NCI-H1417 treated with DMSO at 0.1 percent for 48 hours (cell line): ENCODE measurements at regions not wholly inside any gene's neighbourhood (a gene's known extent, or its start where the extent isn't known, plus 50 kb on each side); places are given as distances from the start of the nearest gene placed in this dataset.
"Not testable (repeated sequence)": the region's sequence is repeated elsewhere in the genome, so short reads cannot be mapped to it uniquely, and the experiment has no call there.

Experiments
- DNase-seq: peaks from one replicate; lab custom pipeline; 2025; lab: John Stamatoyannopoulos, UW

- no peak for DNase-seq
Observed at GRCh38 chr17:13442361-13442760, 159.4 kb downstream of the HS3ST3A1 start.

- no peak for DNase-seq
Observed at GRCh38 chr17:13441873-13442272, 159.9 kb downstream of the HS3ST3A1 start.

DNA sequence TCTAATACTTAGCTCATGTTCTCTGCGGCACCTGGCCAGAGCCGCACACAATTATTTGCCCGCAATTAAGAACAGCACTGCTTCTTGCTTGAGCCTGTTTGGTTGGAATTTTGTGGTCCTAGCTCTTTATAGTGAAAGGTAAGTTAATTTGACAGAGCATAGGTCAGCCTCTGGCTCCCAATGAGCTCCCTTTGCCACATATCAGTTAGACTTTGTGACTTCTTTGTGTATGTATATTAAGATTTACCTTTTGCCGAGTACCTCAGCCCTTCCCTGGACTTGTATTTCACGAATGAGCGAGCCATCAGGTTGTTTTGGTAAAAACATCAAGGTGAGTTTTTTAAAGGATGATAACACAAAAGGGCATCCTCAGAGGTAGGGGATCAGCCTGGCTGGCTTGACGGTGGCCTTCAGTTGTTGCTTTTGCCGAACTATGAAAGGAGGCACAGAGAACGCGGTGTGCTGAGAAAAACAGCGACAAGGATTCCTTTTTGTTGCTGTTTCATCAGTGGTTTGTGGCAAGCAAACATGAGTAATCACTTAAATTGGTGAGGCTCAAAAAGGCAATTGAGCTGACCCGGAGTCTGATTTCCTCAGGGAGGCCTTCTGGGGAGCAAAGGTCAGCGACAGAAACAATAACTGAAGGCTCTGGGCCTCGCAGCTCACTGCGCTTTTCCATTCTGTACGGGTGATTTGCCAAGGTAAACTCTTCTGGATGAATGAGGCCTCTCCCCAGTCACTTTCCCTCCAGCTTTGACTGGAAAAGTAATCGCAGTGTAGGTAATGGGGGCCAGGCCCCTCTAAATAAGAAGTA, 163.6 kb downstream of the HS3ST3A1 start:
- DNase-seq, result no peak

DNA sequence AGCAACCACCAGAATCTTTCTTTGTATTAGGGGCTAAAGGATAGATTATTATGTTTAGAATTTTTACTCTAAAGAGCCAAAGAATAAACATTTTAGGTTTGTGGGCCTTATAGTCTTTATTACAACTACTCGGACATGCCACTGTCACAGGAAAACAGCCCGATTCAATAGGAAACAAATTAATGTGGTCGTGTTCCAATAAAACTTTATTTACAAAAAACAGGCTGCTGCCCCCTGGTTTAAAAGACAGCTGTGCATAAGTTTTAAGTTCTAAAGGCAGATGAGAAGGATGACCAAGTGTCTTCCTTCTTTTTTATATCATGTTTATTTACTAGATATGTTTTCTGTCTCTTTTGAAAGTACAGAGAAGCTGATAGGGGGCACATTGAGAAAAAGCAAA, 166.5 kb downstream of the HS3ST3A1 start:
- DNase-seq, result no peak

DNA sequence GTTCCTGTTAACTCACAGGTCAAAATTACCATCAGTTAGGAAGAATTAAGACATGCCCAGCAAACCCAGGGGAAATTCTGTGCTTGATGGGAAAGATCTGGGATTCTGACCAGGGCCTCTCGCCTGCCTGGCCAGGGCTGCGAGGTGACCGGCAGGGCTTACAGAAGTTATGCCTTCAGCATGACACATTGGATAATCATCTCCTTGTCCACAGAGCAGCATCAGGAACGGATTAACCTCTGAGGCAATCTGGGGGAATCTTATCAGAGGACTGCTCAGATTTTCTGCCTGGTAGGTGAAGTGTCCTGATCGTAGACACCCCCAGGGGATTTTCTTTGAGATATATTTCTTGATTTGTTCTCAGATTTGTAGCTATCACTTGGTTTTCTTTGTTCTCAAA, 172.5 kb downstream of the HS3ST3A1 start:
- DNase-seq, result no peak

DNA sequence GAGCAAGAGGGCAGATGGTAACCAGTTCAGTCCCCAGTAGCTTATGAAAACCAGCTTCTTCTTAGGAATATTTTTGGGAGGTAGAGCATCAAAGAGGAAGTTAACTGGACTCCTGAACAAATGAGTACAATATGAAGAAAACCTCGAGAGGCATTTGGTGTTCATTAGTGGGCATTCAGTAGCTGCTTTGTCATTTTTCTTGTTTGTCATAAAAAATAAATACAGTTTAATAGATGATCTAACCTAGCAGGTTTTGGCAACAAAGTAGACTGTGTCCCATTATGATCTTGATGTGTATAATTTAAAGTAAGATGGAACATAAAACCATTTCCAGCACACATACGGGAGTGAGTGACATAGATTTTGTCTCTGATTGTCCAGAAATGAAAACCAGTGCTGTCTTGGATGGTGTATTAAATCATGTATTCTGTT, 173.1 kb downstream of the HS3ST3A1 start:
- DNase-seq, result no peak

DNA sequence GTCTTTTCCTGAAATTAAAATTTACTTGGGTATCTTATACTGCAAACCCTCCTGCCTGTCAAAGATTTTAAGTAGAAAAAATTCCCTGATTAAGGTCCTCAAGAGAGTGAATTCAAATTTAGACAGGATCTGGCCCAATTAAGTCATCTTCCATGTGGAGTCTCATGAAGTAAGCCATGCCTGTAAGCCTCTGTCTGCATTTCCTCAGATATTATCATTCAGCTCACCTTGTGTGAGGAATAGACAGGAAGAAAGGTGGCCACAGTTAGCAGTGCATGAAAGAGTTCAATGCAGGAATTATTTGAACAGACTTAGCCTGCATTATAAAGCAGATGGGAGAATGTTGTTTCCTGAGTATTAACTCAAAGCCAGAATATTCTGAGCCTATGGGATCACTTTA, 174.7 kb downstream of the HS3ST3A1 start:
- DNase-seq, result no peak

- DNase-seq, result no peak
Observed at GRCh38 chr17:13425390-13425789, 176.3 kb downstream of the HS3ST3A1 start.

DNA sequence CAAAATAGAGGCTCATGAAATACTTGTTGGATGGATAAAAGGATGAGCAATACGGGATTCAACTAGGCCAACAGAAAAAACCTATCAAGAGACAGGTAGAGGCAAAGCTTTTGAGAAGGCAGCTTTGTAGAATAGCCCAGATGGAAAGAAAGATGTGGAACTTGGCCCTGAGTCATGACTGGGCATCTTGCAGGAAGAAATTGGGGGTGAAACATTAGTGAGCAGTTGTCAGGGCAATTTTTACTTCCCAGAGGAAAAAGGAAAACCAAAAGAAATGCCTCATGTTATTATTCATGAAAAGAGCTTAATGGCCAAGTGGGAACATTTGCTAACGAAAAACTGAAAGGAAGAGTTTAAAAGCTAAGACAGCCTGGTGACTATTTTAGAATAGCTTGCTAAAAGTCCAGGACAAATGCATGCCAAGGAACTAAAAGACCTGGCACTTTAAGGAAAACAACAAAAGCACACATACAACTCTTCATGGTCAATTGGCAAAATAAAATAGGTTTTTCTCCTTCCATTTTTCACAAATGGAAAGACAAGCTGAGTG, 180.1 kb downstream of the HS3ST3A1 start:
- DNase-seq, result no peak

GRCh38 chr17:13420878-13421277, 180.9 kb downstream of the HS3ST3A1 start:
- no peak for DNase-seq

DNA sequence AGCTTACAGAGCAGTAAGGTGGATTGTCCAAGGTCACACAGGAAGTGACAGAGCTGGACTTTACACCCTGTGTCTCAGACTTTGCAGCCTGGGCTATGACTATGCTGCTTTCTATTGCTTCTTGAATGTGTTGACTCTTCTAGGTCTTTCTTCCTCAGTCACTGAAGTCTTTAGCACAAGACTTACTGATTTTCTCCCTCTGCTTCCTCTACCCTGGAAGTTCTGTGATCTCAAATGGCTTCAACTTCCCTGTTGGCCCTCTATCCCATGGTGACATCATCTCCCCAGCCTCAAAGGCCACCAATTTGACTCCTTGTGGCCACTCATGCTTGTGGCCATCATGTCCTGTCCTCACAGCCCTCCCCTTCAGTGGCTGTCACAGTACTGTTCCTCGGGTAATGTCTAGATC, 181.3 kb downstream of the HS3ST3A1 start:
- no peak for DNase-seq

GRCh38 chr17:13419676-13420075, 182.1 kb downstream of the HS3ST3A1 start:
- no peak for DNase-seq

- DNase-seq, result no peak
Observed at GRCh38 chr17:13418891-13419290, 182.8 kb downstream of the HS3ST3A1 start.

- DNase-seq, result no peak
Observed at GRCh38 chr17:13417381-13417950, 184.3 kb downstream of the HS3ST3A1 start.

- no peak for DNase-seq
Observed at GRCh38 chr17:13416748-13417363, 184.9 kb downstream of the HS3ST3A1 start.

DNA sequence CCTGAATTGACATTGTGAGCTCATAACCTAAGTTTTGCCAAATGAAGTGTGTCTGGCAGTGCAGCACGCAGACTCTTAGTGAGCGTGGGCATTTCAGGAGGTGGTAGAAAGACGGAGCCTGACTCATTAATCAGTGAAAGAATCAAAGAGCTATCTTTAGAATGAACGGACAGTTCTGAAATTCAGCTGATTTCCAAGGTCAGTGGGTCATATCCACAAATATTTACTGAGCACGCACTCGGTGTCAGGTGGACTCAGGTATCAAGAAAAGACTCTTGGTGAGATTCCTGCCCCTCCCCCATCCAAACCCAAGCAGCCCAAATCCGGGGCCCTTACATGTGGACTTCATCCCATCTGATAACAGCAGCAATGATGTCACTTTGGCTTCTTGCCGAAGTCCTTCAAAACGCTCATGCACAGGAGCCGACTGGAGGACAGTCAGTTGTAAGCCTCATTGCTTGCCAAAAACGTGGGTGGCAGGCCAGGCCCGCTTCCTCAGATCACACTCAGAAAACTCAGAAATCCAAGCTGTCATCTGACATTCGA, 185.8 kb downstream of the HS3ST3A1 start:
- DNase-seq, result no peak

DNA sequence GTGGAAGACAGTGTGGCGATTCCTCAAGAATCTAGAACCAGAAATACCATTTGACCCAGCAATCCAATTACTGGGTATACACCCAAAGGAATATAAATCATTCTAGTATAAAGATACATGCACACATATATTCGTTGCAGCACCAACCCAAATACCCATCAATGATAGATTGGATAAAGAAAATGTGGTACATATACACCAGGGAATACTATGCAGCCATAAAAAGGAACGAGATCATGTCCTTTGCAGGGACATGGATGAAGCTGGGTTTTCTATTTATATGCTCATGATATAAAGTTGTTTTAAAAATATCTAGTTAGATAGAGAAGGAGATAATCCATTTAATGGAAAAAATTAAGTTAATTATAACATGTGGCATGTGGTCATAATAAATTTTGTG, 186.5 kb downstream of the HS3ST3A1 start:
- not testable (repeated sequence) for DNase-seq

DNA sequence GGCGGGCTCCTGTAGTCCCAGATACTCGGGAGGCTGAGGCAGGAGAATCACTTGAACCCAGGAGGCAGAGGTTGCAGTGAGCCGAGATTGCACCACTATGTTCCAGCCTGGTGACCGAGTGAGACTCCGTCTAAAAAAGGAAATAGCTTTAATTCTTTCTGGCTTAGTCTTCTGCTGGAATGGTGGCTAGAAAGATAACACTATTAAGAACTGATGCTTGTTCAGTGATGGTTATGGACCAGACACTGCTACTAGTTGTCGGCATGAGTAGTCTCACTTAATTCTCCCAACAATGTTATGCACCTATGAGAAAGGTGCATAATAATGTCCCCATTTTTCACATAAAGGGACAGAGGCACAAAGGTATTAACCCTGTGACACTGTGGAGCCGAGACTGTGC, 188.7 kb downstream of the HS3ST3A1 start:
- DNase-seq, result no peak

DNA sequence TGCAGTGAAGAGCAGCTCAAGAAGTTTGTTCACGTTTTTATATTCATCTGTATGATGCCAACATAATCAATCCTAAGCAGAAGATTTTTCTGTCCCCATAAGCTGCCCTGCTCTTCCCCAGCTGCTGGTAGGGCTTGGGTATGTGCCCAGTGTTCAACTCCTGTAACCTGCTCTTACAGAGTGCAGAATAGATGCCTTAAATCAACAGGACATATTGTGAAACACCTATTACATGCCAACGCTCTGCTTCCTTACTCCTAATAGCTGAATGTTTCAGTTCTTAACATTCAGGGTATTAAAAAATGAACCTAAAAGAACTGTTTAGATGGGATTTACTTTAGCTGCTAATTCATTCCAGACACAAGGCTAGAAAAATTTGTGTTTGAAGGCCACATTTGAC, 190.9 kb downstream of the HS3ST3A1 start:
- DNase-seq, result no peak

DNA sequence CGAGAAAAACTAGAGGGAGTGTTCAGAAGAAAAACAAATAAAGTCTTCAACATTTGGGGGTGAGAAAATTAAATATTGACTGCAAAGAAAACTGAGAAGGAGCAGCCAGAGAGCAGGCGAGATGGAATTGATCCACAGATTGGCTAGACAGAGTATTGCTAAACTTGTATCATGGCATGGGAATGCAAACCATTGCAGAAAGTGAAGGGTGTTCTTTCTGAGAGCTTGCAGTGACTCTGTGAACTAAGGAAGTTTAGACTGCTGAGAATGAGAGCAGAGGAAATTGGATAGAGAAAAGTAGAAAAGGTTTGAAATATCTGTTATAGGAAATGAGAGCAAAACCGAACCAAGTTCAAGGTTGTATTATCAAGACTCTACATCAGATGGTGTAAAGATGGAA, 191.5 kb downstream of the HS3ST3A1 start:
- DNase-seq, result no peak

- DNase-seq, result no peak
Observed at GRCh38 chr17:13409455-13409854, 192.3 kb downstream of the HS3ST3A1 start.

DNA sequence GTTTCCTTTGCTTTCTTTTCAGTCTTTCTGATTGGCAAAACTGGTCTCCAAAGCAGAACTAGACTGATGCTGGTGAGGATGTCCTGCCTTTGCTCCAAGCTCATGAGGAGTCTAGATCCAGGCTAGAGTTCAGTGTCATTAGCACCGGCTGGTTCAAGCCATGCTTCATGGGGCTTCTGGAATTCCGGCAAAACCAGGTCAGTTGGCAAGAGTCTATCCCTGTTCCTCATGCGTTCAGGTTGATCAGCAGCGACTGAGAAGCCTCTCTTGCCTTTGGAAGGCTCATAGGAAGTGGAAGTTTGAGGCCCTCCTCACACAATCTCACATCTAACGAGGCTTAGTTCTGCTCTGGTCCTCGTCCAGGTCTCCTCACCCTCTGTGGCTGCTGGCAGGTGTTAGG, 194.3 kb downstream of the HS3ST3A1 start:
- DNase-seq, result no peak

- no peak for DNase-seq
Observed at GRCh38 chr17:13405807-13406206, 195.9 kb downstream of the HS3ST3A1 start.
